ENCODE measurements at regions not wholly inside any gene's neighbourhood (a gene's known extent, or its start where the extent isn't known, plus 50 kb on each side); places are given as distances from the start of the nearest gene placed in this dataset.

- WGBS, 4 donors, result 75 to 85% (median 81%) methylated on average over 2 to 8 of the region's 8 CpGs
Measured at GRCh38 chr16:54375071-54375470, 88.5 kb upstream of the IRX3 start.

GRCh38 chr16:54373534-54374520 lies 87.2 kb upstream of the IRX3 start:
- ATAC-seq, result peak in 1 of 4 donors; percentile 44
- TF ChIP-seq CTCF (IDR thresholded peaks at IDR 0.05), result no peak
- no peak for TF ChIP-seq POLR2A (IDR thresholded peaks at IDR 0.05)
- peak overlapping the region in 1 of 12 donors; percentile 18 for H3K4me3 ChIP-seq

More at GRCh38 chr16:54375071-54375470, 88.5 kb upstream of the IRX3 start:
- H3K27me3 ChIP-seq, result peaks cover 0 to 19% (median 0%) of the 10 kb centered on the region in 9 donors
- ATAC-seq, result no peak
- H3K27ac ChIP-seq, result no peak overlapping the region
- H3K4me1 ChIP-seq, result peaks cover 0 to 11% (median 0%) of the 10 kb centered on the region in 12 donors
- no peak overlapping the region for H3K4me3 ChIP-seq
- TF ChIP-seq POLR2A (IDR thresholded peaks at IDR 0.05) (no peak), CTCF (IDR thresholded peaks at IDR 0.05) (no peak)
- peaks cover 0 to 2% (median 0%) of the 10 kb centered on the region in 12 donors for H3K9me3 ChIP-seq
- intact Hi-C loops (cut with DNase I), result no loop called here
- no peak for DNase-seq
- no peaks in the 10 kb centered on the region for H3K36me3 ChIP-seq

GRCh38 chr16:54370278-54371040 lies 83.9 kb upstream of the IRX3 start:
- Histone ChIP-seq H3K36me3 (no peaks in the 10 kb centered on the region), H3K27ac (peak overlapping the region in 2 of 12 donors; percentile 18 to 42), H3K4me3 (peak overlapping the region in 1 of 12 donors; percentile 17), H3K9me3 (no peaks in the 10 kb centered on the region), H3K4me1 (peaks cover 0 to 11% (median 0%) of the 10 kb centered on the region in 12 donors), H3K27me3 (peaks cover 0 to 24% (median 0%) of the 10 kb centered on the region in 9 donors)
- intact Hi-C loops (cut with DNase I), result no loop called here
- TF ChIP-seq CTCF (IDR thresholded peaks at IDR 0.05) (no peak), POLR2A (IDR thresholded peaks at IDR 0.05) (no peak)
- peak in 3 of 4 donors; percentile 82 to 85 (median 83) for ATAC-seq
- DNase-seq, result peak in 3 of 5 donors; percentile 19 to 71 (median 43)
- WGBS, 4 donors, result 40 to 44% (median 41%) methylated on average over 28 to 29 of the region's 29 CpGs

More at GRCh38 chr16:54373534-54374520, 87.2 kb upstream of the IRX3 start:
- Histone ChIP-seq H3K27ac (no peak overlapping the region), H3K27me3 (peaks cover 0 to 24% (median 0%) of the 10 kb centered on the region in 9 donors), H3K9me3 (no peaks in the 10 kb centered on the region), H3K4me1 (peaks cover 0 to 11% (median 0%) of the 10 kb centered on the region in 12 donors), H3K36me3 (no peaks in the 10 kb centered on the region)
- intact Hi-C loops (cut with DNase I), result no loop called here
- WGBS, 4 donors, result 44 to 54% (median 49%) methylated on average over 27 of the region's 27 CpGs
- DNase-seq, result no peak
